A673 (cell line): ENCODE measurements at regions not wholly inside any gene's neighbourhood (a gene's known extent, or its start where the extent isn't known, plus 50 kb on each side); places are given as distances from the start of the nearest gene placed in this dataset.
"Not testable (repeated sequence)": the region's sequence is repeated elsewhere in the genome, so short reads cannot be mapped to it uniquely, and the experiment has no call there.

Source experiments
- EZH2 ChIP-seq: fragments of 200-600 bp; sonication (generic); IDR thresholded peaks from 2 replicates; pipeline ENCODE4 v1.6.1; 2017; ENCODE audit warnings: borderline replicate concordance, low read depth, mild to moderate bottlenecking, mixed read lengths, antibody characterized with exemption, low read length; ENCODE audit not compliant: poor library complexity, severe bottlenecking
- TF ChIP-seq, protein P1 (sequence below): fragments of 300-800, 200-600 bp; sonication (generic); conservative IDR thresholded peaks from 2 replicates; pipeline ENCODE4 v1.5.1; 2017; ENCODE audit warnings: low read depth, mild to moderate bottlenecking, antibody characterized with exemption, low read length, moderate library complexity, mixed read lengths

DNA sequence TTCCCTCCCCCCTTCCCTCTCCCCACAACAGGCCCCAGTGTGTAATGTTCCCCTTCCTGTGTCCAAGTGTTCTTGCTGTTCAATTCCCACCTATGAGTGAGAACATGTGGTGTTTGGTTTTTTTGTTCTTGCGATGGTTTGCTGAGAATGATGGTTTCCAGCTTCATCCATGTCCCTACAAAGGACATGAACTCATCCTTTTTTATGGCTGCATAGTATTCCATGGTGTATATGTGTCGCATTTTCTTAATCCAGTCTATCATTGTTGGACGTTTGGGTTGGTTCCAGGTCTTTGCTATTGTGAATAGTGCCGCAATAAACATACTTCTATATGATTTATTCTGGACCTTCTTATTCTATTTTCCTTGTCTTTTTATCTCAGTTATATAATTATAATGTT, 165.2 kb upstream of the SLC35G4 start:
- TF ChIP-seq, protein P1, sequence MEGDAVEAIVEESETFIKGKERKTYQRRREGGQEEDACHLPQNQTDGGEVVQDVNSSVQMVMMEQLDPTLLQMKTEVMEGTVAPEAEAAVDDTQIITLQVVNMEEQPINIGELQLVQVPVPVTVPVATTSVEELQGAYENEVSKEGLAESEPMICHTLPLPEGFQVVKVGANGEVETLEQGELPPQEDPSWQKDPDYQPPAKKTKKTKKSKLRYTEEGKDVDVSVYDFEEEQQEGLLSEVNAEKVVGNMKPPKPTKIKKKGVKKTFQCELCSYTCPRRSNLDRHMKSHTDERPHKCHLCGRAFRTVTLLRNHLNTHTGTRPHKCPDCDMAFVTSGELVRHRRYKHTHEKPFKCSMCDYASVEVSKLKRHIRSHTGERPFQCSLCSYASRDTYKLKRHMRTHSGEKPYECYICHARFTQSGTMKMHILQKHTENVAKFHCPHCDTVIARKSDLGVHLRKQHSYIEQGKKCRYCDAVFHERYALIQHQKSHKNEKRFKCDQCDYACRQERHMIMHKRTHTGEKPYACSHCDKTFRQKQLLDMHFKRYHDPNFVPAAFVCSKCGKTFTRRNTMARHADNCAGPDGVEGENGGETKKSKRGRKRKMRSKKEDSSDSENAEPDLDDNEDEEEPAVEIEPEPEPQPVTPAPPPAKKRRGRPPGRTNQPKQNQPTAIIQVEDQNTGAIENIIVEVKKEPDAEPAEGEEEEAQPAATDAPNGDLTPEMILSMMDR, result not testable (repeated sequence)
- not testable (repeated sequence) for TF ChIP-seq EZH2
